ENCODE measurements at regions not wholly inside any gene's neighbourhood (a gene's known extent, or its start where the extent isn't known, plus 50 kb on each side); places are given as distances from the start of the nearest gene placed in this dataset.
"Not testable (repeated sequence)": the region's sequence is repeated elsewhere in the genome, so short reads cannot be mapped to it uniquely, and the experiment has no call there.

DNA sequence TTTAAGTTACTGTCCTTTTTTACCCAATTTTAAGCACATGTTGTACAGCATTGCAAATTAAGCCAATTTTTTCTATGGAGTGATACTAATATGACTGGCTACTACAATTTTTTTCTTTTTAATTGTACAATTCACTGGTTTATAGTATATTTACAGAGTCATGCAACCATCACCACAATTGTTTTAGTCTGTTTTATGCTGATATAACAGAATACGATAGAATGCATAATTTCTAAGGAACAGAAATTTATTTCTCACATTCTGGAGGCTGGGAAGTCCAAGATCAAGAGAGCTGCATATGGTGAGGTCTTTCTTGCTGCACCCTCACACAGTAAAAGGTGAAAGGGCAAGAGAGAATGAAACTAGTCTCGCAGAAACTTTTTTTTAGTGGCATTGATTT is 125.3 kb downstream of the GLUD2 start:
- no peaks in the 10 kb centered on the region for H4K20me1 ChIP-seq (ENCODE audit: insufficient read depth, poor library complexity, severe bottlenecking)
- TF ChIP-seq, protein P1, sequence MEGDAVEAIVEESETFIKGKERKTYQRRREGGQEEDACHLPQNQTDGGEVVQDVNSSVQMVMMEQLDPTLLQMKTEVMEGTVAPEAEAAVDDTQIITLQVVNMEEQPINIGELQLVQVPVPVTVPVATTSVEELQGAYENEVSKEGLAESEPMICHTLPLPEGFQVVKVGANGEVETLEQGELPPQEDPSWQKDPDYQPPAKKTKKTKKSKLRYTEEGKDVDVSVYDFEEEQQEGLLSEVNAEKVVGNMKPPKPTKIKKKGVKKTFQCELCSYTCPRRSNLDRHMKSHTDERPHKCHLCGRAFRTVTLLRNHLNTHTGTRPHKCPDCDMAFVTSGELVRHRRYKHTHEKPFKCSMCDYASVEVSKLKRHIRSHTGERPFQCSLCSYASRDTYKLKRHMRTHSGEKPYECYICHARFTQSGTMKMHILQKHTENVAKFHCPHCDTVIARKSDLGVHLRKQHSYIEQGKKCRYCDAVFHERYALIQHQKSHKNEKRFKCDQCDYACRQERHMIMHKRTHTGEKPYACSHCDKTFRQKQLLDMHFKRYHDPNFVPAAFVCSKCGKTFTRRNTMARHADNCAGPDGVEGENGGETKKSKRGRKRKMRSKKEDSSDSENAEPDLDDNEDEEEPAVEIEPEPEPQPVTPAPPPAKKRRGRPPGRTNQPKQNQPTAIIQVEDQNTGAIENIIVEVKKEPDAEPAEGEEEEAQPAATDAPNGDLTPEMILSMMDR (IDR thresholded peaks at IDR 0.05; ENCODE audit: poor library complexity), result no peak
- no peak for TF ChIP-seq EZH2phosphoT487 (IDR thresholded peaks at IDR 0.05; ENCODE audit: low read depth, severe bottlenecking, unreplicated experiment)
- H3K9me2 ChIP-seq (replicated peaks; ENCODE audit: insufficient read depth), result peaks cover 3% of the 10 kb centered on the region
- H2AFZ ChIP-seq, result no peak overlapping the region
- no peaks in the 10 kb centered on the region for H3K4me1 ChIP-seq (ENCODE audit: insufficient read depth)
- WGBS (ENCODE audit: low lambda C conversion rate, missing lambda C conversion rate), result 72% methylated on average over 2 of the region's 2 CpGs
- H3K27ac ChIP-seq, result no peak overlapping the region
- H3K36me3 ChIP-seq (replicated peaks; ENCODE audit: insufficient read depth, low read depth), result no peaks in the 10 kb centered on the region
- H3K9me3 ChIP-seq (ENCODE audit: low read depth), result no peaks in the 10 kb centered on the region
- H3K4me2 ChIP-seq, result no peak overlapping the region
- H3K27me3 ChIP-seq, result no peaks in the 10 kb centered on the region
- H3K4me3 ChIP-seq, result no peak overlapping the region
- no peaks in the 10 kb centered on the region for H3K79me2 ChIP-seq
- no peak for DNase-seq (ENCODE audit: low spot score)

DNA sequence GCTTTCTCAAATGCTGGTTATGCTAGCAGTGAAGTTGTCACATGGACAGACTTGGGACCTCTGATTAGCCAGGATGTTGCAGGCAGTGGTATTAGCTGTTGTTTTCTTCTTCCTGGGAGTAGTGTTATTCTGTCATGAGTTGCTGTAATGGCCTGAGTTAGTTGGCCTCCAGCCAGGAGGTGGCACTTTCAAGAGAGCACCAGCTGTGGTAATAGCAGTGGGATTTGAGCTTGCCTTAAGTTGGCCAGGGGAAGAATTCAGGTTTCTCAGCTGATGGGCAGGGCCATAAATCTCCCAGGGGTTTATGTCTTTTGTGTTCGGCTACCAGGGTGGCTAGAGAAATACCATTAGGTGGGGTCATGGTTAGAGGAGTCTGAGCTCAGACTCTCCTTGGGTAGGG is 132.6 kb downstream of the GLUD2 start:
- H2AFZ ChIP-seq, result no peak overlapping the region
- no peaks in the 10 kb centered on the region for H3K79me2 ChIP-seq
- no peaks in the 10 kb centered on the region for H3K9me2 ChIP-seq (replicated peaks; ENCODE audit: insufficient read depth)
- H3K27me3 ChIP-seq, result no peaks in the 10 kb centered on the region
- no peak for DNase-seq (ENCODE audit: low spot score)
- WGBS (ENCODE audit: low lambda C conversion rate, missing lambda C conversion rate), result 71% methylated on average over 1 of the region's 1 CpG
- H3K4me2 ChIP-seq, result no peak overlapping the region
- no peak for TF ChIP-seq EZH2 (IDR thresholded peaks at IDR 0.05; ENCODE audit: borderline replicate concordance)
- no peak for TF ChIP-seq EZH2phosphoT487 (IDR thresholded peaks at IDR 0.05; ENCODE audit: low read depth, severe bottlenecking, unreplicated experiment)
- TF ChIP-seq, protein P1 (IDR thresholded peaks at IDR 0.05; ENCODE audit: poor library complexity), result no peak
- no peak overlapping the region for H3K27ac ChIP-seq
- no peaks in the 10 kb centered on the region for H3K36me3 ChIP-seq (replicated peaks; ENCODE audit: insufficient read depth, low read depth)
- no peak overlapping the region for H3K4me3 ChIP-seq
- no peaks in the 10 kb centered on the region for H4K20me1 ChIP-seq (ENCODE audit: insufficient read depth, poor library complexity, severe bottlenecking)
- no peaks in the 10 kb centered on the region for H3K9me3 ChIP-seq (ENCODE audit: low read depth)
- no peaks in the 10 kb centered on the region for H3K4me1 ChIP-seq (ENCODE audit: insufficient read depth)

DNA sequence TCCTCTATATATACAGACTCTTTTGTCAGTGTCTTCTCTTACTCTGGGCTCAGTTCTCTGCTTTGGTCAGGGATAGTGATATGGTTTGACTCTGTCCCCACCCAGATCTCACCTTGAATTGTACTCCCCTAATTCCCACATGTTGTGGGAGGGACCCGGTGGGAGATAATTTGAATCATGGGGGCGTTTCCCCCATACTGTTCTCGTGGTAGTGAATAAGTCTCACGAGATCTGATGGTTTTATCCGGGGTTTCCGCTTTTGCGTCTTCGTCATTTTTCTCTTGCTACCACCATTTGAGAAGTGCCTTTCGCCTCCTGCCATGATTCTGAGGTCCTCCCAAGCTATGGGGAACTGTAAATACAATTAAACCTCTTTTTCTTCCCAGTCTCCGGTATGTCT is 144.4 kb downstream of the GLUD2 start:
- Histone ChIP-seq H3K9me2 (replicated peaks; ENCODE audit: insufficient read depth) (no peaks in the 10 kb centered on the region), H3K79me2 (no peaks in the 10 kb centered on the region), H3K27me3 (no peaks in the 10 kb centered on the region), H2AFZ (no peak overlapping the region), H3K4me1 (ENCODE audit: insufficient read depth) (no peaks in the 10 kb centered on the region), H3K36me3 (replicated peaks; ENCODE audit: insufficient read depth, low read depth) (no peaks in the 10 kb centered on the region), H3K4me2 (no peak overlapping the region), H3K4me3 (no peak overlapping the region), H3K9me3 (ENCODE audit: low read depth) (no peaks in the 10 kb centered on the region), H4K20me1 (ENCODE audit: insufficient read depth, poor library complexity, severe bottlenecking) (no peaks in the 10 kb centered on the region), H3K27ac (no peak overlapping the region)
- no peak for DNase-seq (ENCODE audit: low spot score)
- TF ChIP-seq, protein P1 (IDR thresholded peaks at IDR 0.05; ENCODE audit: poor library complexity), result no peak
- no peak for TF ChIP-seq EZH2phosphoT487 (IDR thresholded peaks at IDR 0.05; ENCODE audit: low read depth, severe bottlenecking, unreplicated experiment)
- no peak for TF ChIP-seq EZH2 (IDR thresholded peaks at IDR 0.05; ENCODE audit: borderline replicate concordance)
- 76% methylated on average over 10 of the region's 10 CpGs for WGBS (ENCODE audit: low lambda C conversion rate, missing lambda C conversion rate)

DNA sequence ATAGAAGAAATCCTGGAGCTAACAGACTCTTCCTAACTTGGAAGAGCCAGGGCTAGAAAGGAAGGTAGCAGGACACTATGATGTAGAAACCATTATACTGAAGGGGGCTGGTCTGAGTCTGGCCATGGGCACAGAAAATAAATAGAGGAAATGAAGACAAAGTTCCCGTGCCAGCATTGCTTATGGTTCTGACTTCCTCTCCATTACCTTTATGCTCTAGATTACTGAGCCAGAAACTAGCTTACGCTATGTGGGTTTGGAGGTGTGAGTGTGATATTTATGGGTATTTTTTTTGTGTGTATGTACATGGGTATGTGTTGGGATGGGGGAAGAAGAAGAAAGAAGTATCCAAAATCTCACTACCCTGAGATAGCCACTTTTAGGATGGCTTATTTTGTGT is 148.3 kb downstream of the GLUD2 start:
- H3K27me3 ChIP-seq, result no peaks in the 10 kb centered on the region
- no peaks in the 10 kb centered on the region for H4K20me1 ChIP-seq (ENCODE audit: insufficient read depth, poor library complexity, severe bottlenecking)
- H3K9me2 ChIP-seq (replicated peaks; ENCODE audit: insufficient read depth), result no peaks in the 10 kb centered on the region
- no peak for DNase-seq (ENCODE audit: low spot score)
- no peaks in the 10 kb centered on the region for H3K36me3 ChIP-seq (replicated peaks; ENCODE audit: insufficient read depth, low read depth)
- 87% methylated on average over 2 of the region's 2 CpGs for WGBS (ENCODE audit: low lambda C conversion rate, missing lambda C conversion rate)
- no peak overlapping the region for H3K4me2 ChIP-seq
- no peak overlapping the region for H3K27ac ChIP-seq
- no peak overlapping the region for H2AFZ ChIP-seq
- TF ChIP-seq, protein P1 (IDR thresholded peaks at IDR 0.05; ENCODE audit: poor library complexity), result no peak
- TF ChIP-seq EZH2 (IDR thresholded peaks at IDR 0.05; ENCODE audit: borderline replicate concordance), result no peak
- H3K79me2 ChIP-seq, result no peaks in the 10 kb centered on the region
- no peaks in the 10 kb centered on the region for H3K9me3 ChIP-seq (ENCODE audit: low read depth)
- no peaks in the 10 kb centered on the region for H3K4me1 ChIP-seq (ENCODE audit: insufficient read depth)
- H3K4me3 ChIP-seq, result no peak overlapping the region

DNA sequence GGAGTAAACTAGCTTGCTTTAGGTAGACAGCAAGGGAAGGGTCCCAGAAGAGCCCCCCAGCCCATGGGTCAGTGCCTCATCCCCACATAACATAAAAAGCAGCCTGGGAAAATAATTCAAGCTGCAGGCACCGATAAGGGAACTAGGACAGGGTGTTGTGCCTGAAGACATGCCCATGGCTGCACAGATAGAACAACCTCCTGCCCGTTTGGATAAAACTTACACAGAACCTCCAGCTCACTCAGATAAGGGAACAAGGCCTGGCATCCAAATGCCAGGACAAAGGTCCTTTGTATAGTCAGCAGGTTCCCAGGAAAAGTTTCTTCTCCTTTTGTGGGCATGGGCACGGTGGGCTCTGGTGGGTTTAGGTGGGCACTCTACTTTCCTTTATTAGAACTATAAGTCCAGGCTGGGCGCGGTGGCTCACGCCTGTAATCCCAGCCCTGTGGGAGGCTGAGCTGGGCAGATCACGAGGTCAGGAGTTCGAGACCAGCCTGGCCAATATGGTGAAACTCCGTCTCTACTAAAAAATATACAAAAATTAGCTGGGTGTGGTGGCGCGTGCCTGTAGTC is 149.5 kb downstream of the GLUD2 start:
- H3K36me3 ChIP-seq (replicated peaks; ENCODE audit: insufficient read depth, low read depth); H3K79me2 ChIP-seq; H3K9me2 ChIP-seq (replicated peaks; ENCODE audit: insufficient read depth); H3K27ac ChIP-seq; H2AFZ ChIP-seq; H4K20me1 ChIP-seq (ENCODE audit: insufficient read depth, poor library complexity, severe bottlenecking); H3K4me3 ChIP-seq; H3K4me2 ChIP-seq; H3K9me3 ChIP-seq (ENCODE audit: low read depth); DNase-seq (ENCODE audit: low spot score); H3K4me1 ChIP-seq (ENCODE audit: insufficient read depth); H3K27me3 ChIP-seq: not testable (repeated sequence)
- 91% methylated on average over 11 of the region's 11 CpGs for WGBS (ENCODE audit: low lambda C conversion rate, missing lambda C conversion rate)

Data from hepatocyte (in vitro differentiated cells).